Spleen (tissue), 11 donors: ENCODE measurements at regions not wholly inside any gene's neighbourhood (a gene's known extent, or its start where the extent isn't known, plus 50 kb on each side); places are given as distances from the start of the nearest gene placed in this dataset.
A peak's percentile ranks its signal among the peaks of the same experiment; 100 is the strongest.

ENCODE experiments used
- DNase-seq: peaks from one replicate; pipeline ENCODE4 v3.0.0-alpha.2; 2020
- H3K27ac ChIP-seq, 8 donors: fragments of 200-600 bp; sonication (generic) in 7 of 8; 1 replicate in 4 of 8; 2 replicates in 4 of 8; pipeline versions ENCODE4 v1.5.0 to v1.8.0; 2016 to 2021; ENCODE audit warnings: inconsistent platforms in 4 of 8, mild to moderate bottlenecking in 4 of 8, moderate library complexity in 1 of 8
- H3K27me3 ChIP-seq, 7 donors: fragments of 200-600 bp; sonication (generic) in 6 of 7; replicated peaks in 1 of 7; 1 replicate in 4 of 7; 2 replicates in 3 of 7; pipeline versions ENCODE4 v1.5.0 to v1.8.0; 2016 to 2021; ENCODE audit warnings: inconsistent platforms in 3 of 7, mild to moderate bottlenecking in 1 of 7
- H3K36me3 ChIP-seq, 6 donors: fragments of 200-600 bp; sonication (generic) in 5 of 6; 1 replicate in 4 of 6; 2 replicates in 2 of 6; pipeline versions ENCODE4 v1.5.0 to v1.8.0; 2016 to 2021; ENCODE audit warnings: inconsistent platforms in 2 of 6
- H3K4me1 ChIP-seq, 6 donors: fragments of 200-600 bp; sonication (generic) in 5 of 6; 1 replicate in 3 of 6; 2 replicates in 3 of 6; pipeline versions ENCODE4 v1.5.0 to v1.8.0; 2016 to 2021; ENCODE audit warnings: inconsistent platforms in 3 of 6
- H3K4me3 ChIP-seq, 8 donors: fragments of 200-600 bp; sonication (generic) in 7 of 8; 1 replicate in 4 of 8; 2 replicates in 4 of 8; pipeline versions ENCODE4 v1.5.0 to v1.8.0; 2016 to 2021; ENCODE audit warnings: inconsistent platforms in 4 of 8, mild to moderate bottlenecking in 4 of 8, moderate library complexity in 2 of 8
- H3K9me3 ChIP-seq, 8 donors: fragments of 200-600 bp; sonication (generic) in 7 of 8; 1 replicate in 4 of 8; 2 replicates in 4 of 8; pipeline versions ENCODE4 v1.5.0 to v1.8.0; 2016 to 2021; ENCODE audit warnings: inconsistent platforms in 4 of 8
- POLR2A ChIP-seq, 3 donors: fragments of 450-650 bp; IDR thresholded peaks; one replicate each; pipeline ENCODE4 v1.5.1; 2017; ENCODE audit warnings: antibody characterized with exemption in 3 of 3, mild to moderate bottlenecking in 1 of 3
- POLR2AphosphoS5 ChIP-seq, 3 donors: sonication (generic); formaldehyde crosslinking; IDR thresholded peaks; one replicate each; pipeline ENCODE4 v1.5.1; 2017; ENCODE audit warnings: antibody characterized with exemption in 3 of 3
- WGBS, 5 donors: extraction: QIAGEN DNeasy Blood & Tissue Kit in 3 of 5; methylation state at CpG; one replicate each; pipeline versions ENCODE4 v1.1.5 to v1.1.7; 2013 to 2018; 5-methylcytosine and 5-hydroxymethylcytosine counted together
- intact Hi-C: fragments of 100-400 bp; cut with DNase I; formaldehyde crosslinking; loops from one replicate; pipeline ENCODE4 v1.15.0; 2023; ENCODE audit warnings: low total_unique reads
- TF ChIP-seq, protein P1 (sequence below), 11 experiments: fragments of 200-600 bp in 7 of 11; fragments of 450-650 bp in 4 of 11; sonication (generic) in 4 of 11; IDR thresholded peaks in 8 of 11; conservative IDR thresholded peaks in 3 of 11; 1 replicate in 7 of 11; 2 replicates in 4 of 11; pipeline versions ENCODE4 v1.4.0 to v1.8.0; 2016 to 2021; ENCODE audit warnings: antibody characterized with exemption in 11 of 11, inconsistent platforms in 4 of 11, mild to moderate bottlenecking in 1 of 11
- donor health status: healthy with polysubstance abuse.
- donor health status: DM: no; HTN: no; CAD: no; lungs with moderate emphysema.
- donor health status: DM: no; HTN: no; CAD: no.
- donor health status: Bipolar disorder and iron deficiency.
- donor health status: healthy.
- donor health status: DM: no; HTN: no; CAD: no.
- donor health status: DM: yes; HTN: yes; CAD: no.

DNA sequence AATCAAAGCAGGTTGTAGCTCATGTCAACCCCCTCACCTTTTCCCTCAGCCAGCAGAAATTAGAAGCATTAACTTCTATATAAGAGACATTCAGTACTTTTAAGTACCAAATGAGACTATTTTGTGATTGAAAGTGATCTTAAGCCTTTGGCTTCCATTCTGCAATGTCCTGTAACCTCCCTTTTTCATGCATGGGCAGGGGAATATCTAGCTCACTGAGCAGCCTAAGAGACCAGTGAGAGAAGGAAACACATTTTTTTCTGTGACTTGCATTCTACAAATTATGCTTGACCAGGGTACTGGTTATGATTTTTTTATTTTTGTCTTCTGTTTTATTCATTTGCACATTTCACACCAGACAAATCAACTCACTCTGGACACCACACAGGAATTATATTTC is 369.6 kb downstream of the KCTD12 start:
- intact Hi-C loops: no loop called here
- H3K27me3 ChIP-seq: no peaks in the 10 kb centered on the region

GRCh38 chr13:76516013-76516412 is 370.2 kb downstream of the KCTD12 start:
- no peaks in the 10 kb centered on the region for H3K9me3 ChIP-seq
- no peaks in the 10 kb centered on the region for H3K4me1 ChIP-seq
- no peak for DNase-seq
- no peak overlapping the region for H3K4me3 ChIP-seq
- TF ChIP-seq POLR2A (IDR thresholded peaks at IDR 0.05): no peak
- TF ChIP-seq POLR2AphosphoS5 (IDR thresholded peaks at IDR 0.05): no peak
- TF ChIP-seq, protein P1, sequence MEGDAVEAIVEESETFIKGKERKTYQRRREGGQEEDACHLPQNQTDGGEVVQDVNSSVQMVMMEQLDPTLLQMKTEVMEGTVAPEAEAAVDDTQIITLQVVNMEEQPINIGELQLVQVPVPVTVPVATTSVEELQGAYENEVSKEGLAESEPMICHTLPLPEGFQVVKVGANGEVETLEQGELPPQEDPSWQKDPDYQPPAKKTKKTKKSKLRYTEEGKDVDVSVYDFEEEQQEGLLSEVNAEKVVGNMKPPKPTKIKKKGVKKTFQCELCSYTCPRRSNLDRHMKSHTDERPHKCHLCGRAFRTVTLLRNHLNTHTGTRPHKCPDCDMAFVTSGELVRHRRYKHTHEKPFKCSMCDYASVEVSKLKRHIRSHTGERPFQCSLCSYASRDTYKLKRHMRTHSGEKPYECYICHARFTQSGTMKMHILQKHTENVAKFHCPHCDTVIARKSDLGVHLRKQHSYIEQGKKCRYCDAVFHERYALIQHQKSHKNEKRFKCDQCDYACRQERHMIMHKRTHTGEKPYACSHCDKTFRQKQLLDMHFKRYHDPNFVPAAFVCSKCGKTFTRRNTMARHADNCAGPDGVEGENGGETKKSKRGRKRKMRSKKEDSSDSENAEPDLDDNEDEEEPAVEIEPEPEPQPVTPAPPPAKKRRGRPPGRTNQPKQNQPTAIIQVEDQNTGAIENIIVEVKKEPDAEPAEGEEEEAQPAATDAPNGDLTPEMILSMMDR (IDR thresholded peaks at IDR 0.05 in 8 of 11, conservative IDR thresholded peaks at IDR 0.05 in 3 of 11): no peak
- H3K27me3 ChIP-seq: no peaks in the 10 kb centered on the region
- no peaks in the 10 kb centered on the region for H3K36me3 ChIP-seq
- intact Hi-C loops: no loop called here
- H3K27ac ChIP-seq: no peak overlapping the region
- 78 to 88% (median 85%) methylated on average over 1 of the region's 1 CpG for WGBS, 5 donors

More for the DNA sequence above, 369.6 kb downstream of the KCTD12 start:
- Histone ChIP-seq H3K4me3 (no peak overlapping the region), H3K9me3 (no peaks in the 10 kb centered on the region), H3K36me3 (no peaks in the 10 kb centered on the region), H3K27ac (no peak overlapping the region), H3K4me1 (no peaks in the 10 kb centered on the region)
- DNase-seq: no peak
- TF ChIP-seq, protein P1 (IDR thresholded peaks at IDR 0.05 in 8 of 11, conservative IDR thresholded peaks at IDR 0.05 in 3 of 11): no peak
- TF ChIP-seq POLR2A (IDR thresholded peaks at IDR 0.05) (no peak), POLR2AphosphoS5 (IDR thresholded peaks at IDR 0.05) (no peak)

- intact Hi-C loops: no loop called here
- Histone ChIP-seq H3K36me3 (no peaks in the 10 kb centered on the region), H3K27me3 (no peaks in the 10 kb centered on the region), H3K27ac (peak overlapping the region in 7 of 8 donors; percentile 13 to 74 (median 63)), H3K4me1 (no peaks in the 10 kb centered on the region), H3K4me3 (no peak overlapping the region), H3K9me3 (no peaks in the 10 kb centered on the region)
- no peak for TF ChIP-seq POLR2A (IDR thresholded peaks at IDR 0.05)
- TF ChIP-seq, protein P1 (IDR thresholded peaks at IDR 0.05 in 8 of 11, conservative IDR thresholded peaks at IDR 0.05 in 3 of 11): no peak
- no peak for TF ChIP-seq POLR2AphosphoS5 (IDR thresholded peaks at IDR 0.05)
- no peak for DNase-seq
- WGBS, 5 donors: 39 to 61% (median 52%) methylated on average over 1 of the region's 1 CpG
Measured at GRCh38 chr13:76512721-76513145, 373.5 kb downstream of the KCTD12 start.

- no peaks in the 10 kb centered on the region for H3K27me3 ChIP-seq
- TF ChIP-seq, protein P1 (IDR thresholded peaks at IDR 0.05 in 8 of 11, conservative IDR thresholded peaks at IDR 0.05 in 3 of 11): no peak
- TF ChIP-seq POLR2AphosphoS5 (IDR thresholded peaks at IDR 0.05): no peak
- TF ChIP-seq POLR2A (IDR thresholded peaks at IDR 0.05): no peak
- H3K27ac ChIP-seq: no peak overlapping the region
- no peaks in the 10 kb centered on the region for H3K36me3 ChIP-seq
- no peaks in the 10 kb centered on the region for H3K9me3 ChIP-seq
- intact Hi-C loops: no loop called here
- no peak overlapping the region for H3K4me3 ChIP-seq
- WGBS, 5 donors: 35 to 83% (median 56%) methylated on average over 3 of the region's 3 CpGs
- DNase-seq: no peak
- H3K4me1 ChIP-seq: no peaks in the 10 kb centered on the region
Measured at GRCh38 chr13:76505437-76505836, 380.8 kb downstream of the KCTD12 start.
